SJCRH30 (cell line): ENCODE measurements at regions not wholly inside any gene's neighbourhood (a gene's known extent, or its start where the extent isn't known, plus 50 kb on each side); places are given as distances from the start of the nearest gene placed in this dataset.
A peak's percentile ranks its signal among the peaks of the same experiment; 100 is the strongest.

Experiments
- DNase-seq, 2 experiments: peaks; one replicate each; pipeline ENCODE4 v3.0.0-alpha.2; 2015 to 2020
- H3K27ac ChIP-seq: fragments of 250-450 bp; sonication (Bioruptor Pico); 2 replicates; pipeline ENCODE4 v1.5.1; 2020; ENCODE audit warnings: mild to moderate bottlenecking, moderate library complexity
- H3K27me3 ChIP-seq: fragments of 250-450 bp; sonication (Bioruptor Pico); 2 replicates; pipeline ENCODE4 v1.5.1; 2020; ENCODE audit warnings: mild to moderate bottlenecking, moderate library complexity
- H3K36me3 ChIP-seq: fragments of 250-450 bp; sonication (Bioruptor Pico); 2 replicates; pipeline ENCODE4 v1.5.1; 2020; ENCODE audit warnings: mild to moderate bottlenecking, moderate library complexity
- H3K4me1 ChIP-seq: fragments of 250-450 bp; sonication (Bioruptor Pico); 2 replicates; pipeline ENCODE4 v1.5.1; 2020; ENCODE audit warnings: mild to moderate bottlenecking, moderate library complexity
- H3K4me3 ChIP-seq: fragments of 250-450 bp; sonication (Bioruptor Pico); 2 replicates; pipeline ENCODE4 v1.5.1; 2020; ENCODE audit warnings: mild to moderate bottlenecking, moderate library complexity
- H3K9me3 ChIP-seq: fragments of 250-450 bp; sonication (Bioruptor Pico); replicated peaks from 2 replicates; pipeline ENCODE4 v1.5.1; 2020; ENCODE audit warnings: mild to moderate bottlenecking, moderate library complexity

DNA sequence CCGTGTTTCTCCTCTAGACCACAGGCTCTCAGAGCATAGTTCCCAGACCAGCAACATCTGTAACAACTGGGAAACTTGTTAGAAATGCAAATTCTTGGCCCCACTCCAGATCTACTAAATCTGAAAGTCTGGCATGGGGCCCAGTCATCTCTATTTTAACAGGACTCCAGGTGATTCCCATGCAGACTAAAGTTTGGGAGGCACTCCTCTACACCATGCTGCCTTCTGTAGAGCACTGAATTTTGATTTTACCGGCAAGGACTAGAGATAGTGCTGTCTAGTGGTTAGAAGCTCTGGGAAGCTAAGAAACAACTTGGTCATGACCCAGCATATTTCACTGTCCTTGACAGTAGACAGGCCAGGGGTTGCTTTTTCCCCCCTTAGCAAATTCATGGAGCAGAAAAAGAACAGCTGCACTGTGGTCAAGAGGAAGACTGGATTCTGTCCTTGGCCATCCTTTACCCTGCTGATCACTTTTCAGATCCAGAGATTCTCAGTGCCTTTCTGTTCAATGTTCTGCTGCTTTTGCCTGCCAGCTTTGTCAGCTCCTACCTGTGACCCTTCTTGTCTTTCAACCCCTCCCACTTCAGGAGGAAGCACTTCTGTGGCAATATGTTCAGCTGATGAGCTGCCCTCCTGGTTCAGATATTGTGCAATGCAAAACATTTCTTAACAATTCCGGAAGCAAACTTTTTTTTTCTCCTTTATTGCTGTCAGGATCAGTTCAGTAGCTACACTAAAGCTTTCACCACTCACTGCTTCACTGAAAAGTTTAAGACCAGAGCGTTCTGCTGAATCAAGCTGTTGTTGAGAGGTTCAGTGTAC is 133.8 kb upstream of the NUDT4 start:
- peak; percentile 33 to 65 for DNase-seq
- H3K4me3 ChIP-seq = no peak overlapping the region
- H3K27ac ChIP-seq = peak overlapping the region; percentile 20; the same call in 1 of the 2 replicates
- H3K27me3 ChIP-seq = no peaks in the 10 kb centered on the region
- H3K4me1 ChIP-seq = peaks cover 23% of the 10 kb centered on the region
- H3K36me3 ChIP-seq = no peaks in the 10 kb centered on the region
- H3K9me3 ChIP-seq = no peaks in the 10 kb centered on the region

DNA sequence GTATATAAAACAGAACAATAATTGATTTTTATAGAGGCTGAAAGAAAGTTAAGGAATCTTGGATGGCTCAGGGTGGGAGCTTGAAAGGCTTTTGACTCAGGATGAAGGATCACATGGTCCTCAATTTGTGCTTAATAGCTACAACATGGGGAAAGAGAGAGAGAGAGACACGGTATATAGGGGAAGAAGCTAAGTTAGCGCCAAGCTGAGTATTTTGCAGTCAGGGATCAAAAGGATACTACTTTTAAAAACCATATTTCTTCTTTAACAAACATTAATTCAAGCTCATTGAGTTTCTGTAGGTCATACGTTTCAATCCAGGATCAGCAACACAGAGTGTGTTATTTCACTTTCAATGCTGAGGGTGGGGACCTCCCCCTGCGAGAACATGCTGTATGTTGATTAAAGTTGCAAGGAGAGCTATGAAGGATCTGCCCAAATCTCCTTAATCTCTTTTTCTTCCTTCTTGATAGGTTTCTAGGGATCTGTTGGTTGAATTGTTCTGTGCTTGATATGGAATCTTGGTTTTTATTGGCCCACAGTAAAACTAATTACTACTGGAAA is 133.1 kb upstream of the NUDT4 start:
- no peak for DNase-seq
- Histone ChIP-seq H3K9me3 (no peaks in the 10 kb centered on the region), H3K27me3 (no peaks in the 10 kb centered on the region), H3K27ac (no peak overlapping the region), H3K4me1 (peaks cover 23% of the 10 kb centered on the region), H3K36me3 (no peaks in the 10 kb centered on the region), H3K4me3 (no peak overlapping the region)

DNA sequence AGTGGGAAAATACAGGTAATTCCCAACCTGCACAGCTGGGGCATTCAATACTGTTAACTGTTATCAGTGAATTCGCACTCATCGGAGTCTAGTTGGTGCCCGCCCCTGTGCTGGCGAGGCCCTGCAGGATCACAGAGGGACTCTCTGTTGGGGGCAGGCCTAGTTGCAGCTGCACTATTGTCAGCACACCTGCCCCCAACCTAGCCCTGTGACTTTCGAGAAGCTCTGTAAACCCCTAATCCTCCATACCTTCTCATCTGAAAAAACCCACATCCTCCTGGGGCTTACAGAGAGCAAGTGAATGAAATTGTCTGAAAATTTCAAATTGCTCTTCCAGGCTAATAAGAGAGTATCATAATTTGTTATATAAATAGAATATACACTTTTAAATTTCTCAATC is 132.2 kb upstream of the NUDT4 start:
- Histone ChIP-seq H3K4me3 (no peak overlapping the region), H3K27me3 (no peaks in the 10 kb centered on the region), H3K4me1 (peaks cover 23% of the 10 kb centered on the region), H3K9me3 (no peaks in the 10 kb centered on the region), H3K27ac (no peak overlapping the region), H3K36me3 (no peaks in the 10 kb centered on the region)
- DNase-seq = no peak

DNA sequence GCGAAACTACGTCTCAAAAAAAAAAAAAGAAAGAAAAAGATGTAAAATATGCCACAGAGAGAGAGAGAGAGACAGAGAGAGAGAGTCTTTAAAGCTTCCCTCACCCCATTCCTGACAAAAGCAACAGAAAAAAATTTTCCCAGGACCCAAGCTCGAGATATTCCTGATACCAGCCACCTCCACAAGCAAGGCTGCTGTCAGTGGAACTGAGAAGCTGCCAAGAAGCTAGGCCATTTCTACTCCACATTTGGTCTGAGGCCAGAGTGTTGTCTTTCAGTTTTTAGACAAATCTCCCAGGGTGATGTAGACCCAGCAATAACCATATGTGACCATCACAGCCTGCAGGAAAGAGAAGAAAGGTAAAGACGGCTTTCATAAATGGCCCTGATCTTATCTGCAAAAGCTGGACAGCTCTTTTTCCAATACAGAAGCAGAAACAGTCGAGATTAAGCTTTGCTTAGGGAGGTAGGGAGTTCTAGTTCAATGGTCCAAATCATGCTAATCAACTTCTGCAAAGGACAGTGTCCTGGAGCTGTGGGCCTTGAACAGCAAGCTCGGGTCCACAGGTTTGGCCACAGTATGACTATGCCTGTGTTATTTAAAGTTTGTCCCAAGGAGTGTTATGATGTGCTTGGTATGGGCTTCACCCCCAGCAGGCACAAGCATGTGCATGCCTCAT is 130.3 kb upstream of the NUDT4 start:
- no peak overlapping the region for H3K4me3 ChIP-seq
- H3K27me3 ChIP-seq = no peaks in the 10 kb centered on the region
- no peak for DNase-seq
- no peak overlapping the region for H3K27ac ChIP-seq
- no peaks in the 10 kb centered on the region for H3K9me3 ChIP-seq
- H3K36me3 ChIP-seq = no peaks in the 10 kb centered on the region
- H3K4me1 ChIP-seq = peaks cover 19% of the 10 kb centered on the region

DNA sequence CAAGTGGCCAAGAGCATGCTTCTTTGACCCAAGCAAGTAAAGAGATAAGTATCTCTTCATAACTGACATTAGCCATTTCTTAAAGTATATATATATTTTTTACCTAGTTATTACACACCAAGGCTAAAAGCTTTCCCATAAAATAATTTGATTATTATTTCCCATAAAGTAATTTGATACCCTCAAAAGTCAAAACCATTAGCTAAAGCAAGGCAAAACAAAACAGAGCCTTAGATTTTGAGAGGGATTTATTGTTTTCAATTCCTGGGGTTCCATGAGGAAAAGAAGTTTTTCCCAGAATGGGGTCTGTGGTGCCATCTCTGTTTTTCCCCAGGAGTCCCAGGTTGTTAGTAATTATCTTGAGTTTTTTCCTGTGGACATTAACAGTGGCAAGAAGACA is 125.5 kb upstream of the NUDT4 start:
- Histone ChIP-seq H3K27me3 (no peaks in the 10 kb centered on the region), H3K27ac (no peak overlapping the region), H3K4me3 (no peak overlapping the region), H3K4me1 (no peaks in the 10 kb centered on the region), H3K36me3 (no peaks in the 10 kb centered on the region), H3K9me3 (no peaks in the 10 kb centered on the region)
- DNase-seq = no peak

DNA sequence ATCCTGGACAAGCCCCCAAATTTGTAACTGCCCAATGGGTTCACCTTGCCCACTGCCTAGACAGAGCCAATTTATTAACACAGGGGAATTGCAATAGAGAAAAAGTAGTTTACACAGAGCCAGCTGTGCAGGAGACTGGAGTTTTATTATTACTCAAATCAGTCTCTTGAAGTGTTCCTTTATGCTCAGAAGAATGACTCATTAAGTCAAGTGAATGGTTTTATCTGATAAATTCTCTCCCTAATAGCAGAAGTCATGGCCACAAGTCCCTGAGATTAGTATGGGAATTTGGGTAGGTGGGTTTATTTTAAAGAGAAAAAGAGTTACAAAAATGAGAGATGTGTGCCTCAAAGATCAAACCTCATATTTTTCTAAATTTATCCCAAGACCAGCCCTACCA is 122.8 kb upstream of the NUDT4 start:
- H3K4me1 ChIP-seq = no peaks in the 10 kb centered on the region
- no peaks in the 10 kb centered on the region for H3K9me3 ChIP-seq
- no peak for DNase-seq
- H3K36me3 ChIP-seq = no peaks in the 10 kb centered on the region
- H3K27me3 ChIP-seq = no peaks in the 10 kb centered on the region
- no peak overlapping the region for H3K27ac ChIP-seq
- H3K4me3 ChIP-seq = no peak overlapping the region

DNA sequence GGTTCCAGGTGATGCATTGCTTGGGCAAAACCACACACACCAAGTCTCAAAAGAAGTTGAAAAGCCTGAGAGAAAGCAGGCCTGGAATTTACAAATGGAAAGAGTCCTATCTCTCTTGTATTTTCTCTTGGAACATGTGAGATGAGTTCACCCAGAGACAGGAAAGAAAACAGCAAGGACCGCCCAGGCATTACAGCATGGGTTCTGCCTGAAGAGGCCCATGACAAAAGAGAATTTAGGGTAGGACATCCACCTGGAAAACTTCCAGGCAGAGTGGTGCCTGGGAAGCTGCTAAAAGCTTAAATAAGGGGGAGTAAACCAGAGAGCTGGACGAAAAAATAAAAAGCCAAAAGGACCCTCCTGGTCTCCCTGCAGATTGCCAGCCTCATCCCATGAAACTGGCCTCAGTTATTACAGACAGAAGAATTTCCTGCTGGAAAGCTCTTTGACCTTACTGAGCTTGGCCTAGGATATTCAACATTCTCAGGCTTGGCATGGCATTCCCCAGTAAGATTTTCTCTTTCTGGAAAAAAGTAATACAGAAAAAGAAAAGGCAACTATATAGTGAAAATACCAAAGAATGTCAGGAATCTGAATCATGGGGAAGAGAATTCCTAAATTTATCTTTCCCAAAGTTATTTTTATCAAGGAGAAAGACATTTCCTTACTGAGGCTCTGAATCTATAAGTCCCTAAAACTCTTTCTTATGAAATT is 121.3 kb upstream of the NUDT4 start:
- no peak for DNase-seq
- Histone ChIP-seq H3K4me3 (no peak overlapping the region), H3K4me1 (no peaks in the 10 kb centered on the region), H3K36me3 (no peaks in the 10 kb centered on the region), H3K27ac (no peak overlapping the region), H3K27me3 (no peaks in the 10 kb centered on the region), H3K9me3 (no peaks in the 10 kb centered on the region)

DNA sequence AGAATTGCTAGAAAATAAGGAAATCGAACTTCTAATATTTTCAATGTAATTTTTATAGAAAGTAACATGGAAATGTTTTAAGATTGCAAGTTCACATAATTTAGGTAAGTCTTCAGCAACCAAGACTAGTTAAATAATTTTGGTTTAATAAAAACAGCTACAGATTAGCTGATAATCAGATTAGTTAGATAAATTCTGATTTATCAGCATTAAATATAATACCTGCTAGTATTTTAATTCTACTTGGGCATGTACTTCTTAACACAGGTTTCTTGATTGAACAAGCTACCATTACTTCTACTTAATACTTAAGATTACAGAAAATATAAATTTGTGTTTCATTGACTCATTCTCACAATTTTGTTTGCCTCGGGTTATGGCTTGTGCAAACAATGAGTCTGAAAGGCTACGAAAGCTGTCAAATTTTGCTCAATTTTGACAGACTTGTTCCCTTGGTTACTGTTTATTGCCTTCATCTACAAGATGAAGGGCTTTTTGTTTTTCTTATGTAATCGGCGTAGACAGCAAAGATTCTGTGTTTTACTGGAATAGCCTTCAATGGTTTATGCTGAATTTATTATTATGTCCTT is 116.1 kb upstream of the NUDT4 start:
- no peaks in the 10 kb centered on the region for H3K4me1 ChIP-seq
- DNase-seq = no peak

DNA sequence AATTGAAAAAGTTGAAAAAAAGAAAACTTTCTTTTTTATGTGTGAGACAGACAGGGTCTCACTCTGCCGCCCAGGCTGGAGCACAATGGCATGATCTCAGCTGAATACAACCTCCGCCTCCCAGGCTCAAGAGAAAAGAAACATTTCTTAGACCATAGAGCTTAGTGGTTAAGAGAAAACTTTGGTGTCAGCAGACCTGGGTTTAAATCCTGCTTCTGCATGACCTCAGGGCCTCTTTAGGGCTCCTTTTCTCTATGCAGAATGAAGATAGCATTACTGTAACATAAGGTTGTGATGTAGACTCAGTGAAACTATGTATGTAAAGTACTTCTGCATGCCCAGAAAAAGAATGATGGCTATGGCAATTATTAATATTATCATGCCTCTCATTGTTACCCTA is 104.7 kb upstream of the NUDT4 start:
- Histone ChIP-seq H3K9me3 (no peaks in the 10 kb centered on the region), H3K27me3 (no peaks in the 10 kb centered on the region), H3K4me1 (no peaks in the 10 kb centered on the region), H3K36me3 (no peaks in the 10 kb centered on the region), H3K27ac (no peak overlapping the region), H3K4me3 (no peak overlapping the region)
- DNase-seq = no peak

More for the DNA sequence above, 116.1 kb upstream of the NUDT4 start:
- H3K36me3 ChIP-seq = no peaks in the 10 kb centered on the region
- H3K27me3 ChIP-seq = no peaks in the 10 kb centered on the region
- no peak overlapping the region for H3K4me3 ChIP-seq
- H3K27ac ChIP-seq = no peak overlapping the region
- H3K9me3 ChIP-seq = no peaks in the 10 kb centered on the region

DNA sequence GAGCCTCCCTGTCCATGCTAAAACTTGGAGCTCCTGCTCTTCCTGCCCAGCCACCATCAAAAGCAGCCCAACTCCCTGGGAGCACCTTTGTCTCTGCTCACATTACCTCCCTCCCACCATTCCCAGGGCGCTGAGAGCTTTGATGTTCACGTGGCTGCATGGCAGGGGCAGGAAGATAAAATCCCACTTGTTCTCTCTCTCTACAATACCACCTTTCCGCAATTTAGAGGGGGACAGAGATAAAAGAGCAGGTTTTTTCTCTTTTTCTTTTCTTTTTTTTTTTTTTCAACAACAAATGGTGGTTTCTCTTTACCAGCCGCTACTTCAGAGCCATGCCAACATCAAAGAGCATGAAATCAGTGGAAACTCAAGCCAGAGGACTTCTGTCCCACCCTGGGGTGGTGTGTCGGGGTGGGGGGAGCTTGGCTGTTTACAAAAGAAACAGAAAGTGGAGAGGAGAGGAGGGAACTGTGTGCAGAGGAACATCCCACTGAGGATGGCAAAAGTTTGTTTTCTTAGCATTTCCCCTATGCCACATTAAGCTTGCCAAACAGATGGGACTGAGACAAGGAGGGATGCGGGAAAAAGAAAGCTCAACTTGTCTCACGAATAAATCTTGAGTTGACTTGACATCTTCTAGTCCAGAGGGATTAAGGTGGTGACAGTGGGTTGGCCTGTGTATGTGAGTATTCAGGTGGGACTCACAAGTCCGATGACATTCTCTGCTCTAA is 103.7 kb upstream of the NUDT4 start:
- Histone ChIP-seq H3K4me3 (no peak overlapping the region), H3K27me3 (no peaks in the 10 kb centered on the region), H3K36me3 (no peaks in the 10 kb centered on the region), H3K9me3 (no peaks in the 10 kb centered on the region), H3K4me1 (no peaks in the 10 kb centered on the region), H3K27ac (no peak overlapping the region)
- no peak for DNase-seq

DNA sequence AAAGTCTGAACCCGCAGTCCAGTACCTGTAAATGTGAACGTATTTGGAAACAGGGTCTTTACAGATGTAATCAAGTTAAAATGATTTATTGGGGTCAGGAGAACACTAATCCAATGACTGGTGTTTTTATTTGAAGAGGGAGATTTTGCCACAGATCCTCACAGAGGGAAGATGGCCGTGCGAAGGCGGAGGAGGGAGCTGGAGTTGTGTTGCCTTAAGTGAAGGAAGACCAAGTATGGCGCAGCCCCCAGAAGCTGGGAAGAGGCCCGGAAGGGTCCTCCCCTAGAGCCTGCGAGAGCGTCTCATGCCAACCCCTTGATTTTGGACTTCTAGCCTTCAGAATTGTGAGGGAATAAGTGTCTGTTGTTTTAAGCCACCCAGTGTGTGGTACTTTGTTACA is 102.8 kb upstream of the NUDT4 start:
- no peaks in the 10 kb centered on the region for H3K27me3 ChIP-seq
- no peak overlapping the region for H3K27ac ChIP-seq
- no peak overlapping the region for H3K4me3 ChIP-seq
- no peaks in the 10 kb centered on the region for H3K36me3 ChIP-seq
- no peak for DNase-seq
- H3K9me3 ChIP-seq = no peaks in the 10 kb centered on the region
- H3K4me1 ChIP-seq = no peaks in the 10 kb centered on the region

DNA sequence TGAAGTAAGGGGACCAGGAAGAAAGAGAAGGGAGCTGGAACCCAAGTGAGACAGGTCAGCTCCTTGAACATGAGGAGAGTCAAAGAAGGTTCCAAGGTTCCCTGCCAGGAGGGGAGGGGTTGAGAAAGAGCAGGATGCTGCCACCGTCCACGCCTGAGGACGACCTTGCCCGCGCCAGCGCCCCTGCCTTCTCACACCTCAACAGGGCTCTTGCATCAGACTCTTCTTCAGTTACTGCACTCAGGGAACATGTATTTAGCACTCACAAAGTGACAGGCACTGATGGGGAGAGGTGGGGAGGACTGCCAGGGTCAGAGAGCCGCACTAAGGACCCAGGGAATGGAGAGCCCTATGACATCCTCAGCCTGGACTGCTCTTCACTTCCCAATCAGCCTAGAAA is 102.1 kb upstream of the NUDT4 start:
- DNase-seq = no peak
- H3K4me1 ChIP-seq = no peaks in the 10 kb centered on the region
- no peaks in the 10 kb centered on the region for H3K36me3 ChIP-seq

DNA sequence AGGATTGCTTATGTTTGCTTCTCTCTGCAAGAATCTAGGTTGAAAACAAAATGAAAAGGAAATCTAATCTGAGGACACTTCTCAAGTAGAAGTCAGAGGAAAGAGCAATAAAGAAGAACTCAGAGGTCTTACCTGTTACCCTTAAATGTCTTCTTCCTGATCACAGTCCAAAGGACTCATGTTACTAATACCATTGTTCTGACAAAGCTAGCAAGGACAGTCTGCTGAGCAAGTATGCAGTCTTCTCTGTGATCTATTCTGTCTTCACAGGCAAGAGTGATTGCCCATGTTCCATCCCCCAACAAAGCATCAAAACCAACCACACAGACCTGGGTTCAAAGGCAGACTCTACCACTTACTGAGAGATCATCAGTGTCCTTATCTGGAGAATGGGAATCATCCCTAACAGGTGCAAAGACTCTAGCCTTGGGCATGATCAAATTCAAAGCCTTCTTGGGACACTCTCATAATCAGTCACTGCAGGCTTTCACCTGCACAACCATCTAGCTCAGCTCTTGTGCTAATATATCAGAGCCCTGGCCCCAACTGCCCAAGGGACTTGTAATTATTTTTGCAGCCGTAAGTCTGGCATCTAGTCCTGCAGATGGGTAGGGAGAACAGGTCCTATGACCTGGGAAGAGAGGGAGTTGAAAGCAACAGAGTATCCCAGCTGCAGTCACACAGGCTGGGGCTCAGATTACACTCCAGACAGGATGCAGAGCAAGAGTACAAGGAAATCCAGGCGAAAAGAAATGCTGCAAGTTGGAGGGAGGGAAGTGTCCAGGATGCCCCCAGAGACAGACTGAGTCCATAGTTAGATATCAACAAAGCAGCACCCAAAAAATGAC is 97.9 kb upstream of the NUDT4 start:
- no peaks in the 10 kb centered on the region for H3K9me3 ChIP-seq
- H3K36me3 ChIP-seq = no peaks in the 10 kb centered on the region
- H3K4me3 ChIP-seq = no peak overlapping the region
- DNase-seq = peak in 1 of 2 experiments; percentile 2
- H3K27ac ChIP-seq = no peak overlapping the region
- no peaks in the 10 kb centered on the region for H3K27me3 ChIP-seq
- no peaks in the 10 kb centered on the region for H3K4me1 ChIP-seq

More for the DNA sequence above, 102.1 kb upstream of the NUDT4 start:
- no peaks in the 10 kb centered on the region for H3K9me3 ChIP-seq
- H3K4me3 ChIP-seq = no peak overlapping the region
- no peaks in the 10 kb centered on the region for H3K27me3 ChIP-seq
- no peak overlapping the region for H3K27ac ChIP-seq
